ENCODE measurements at regions not wholly inside any gene's neighbourhood (a gene's known extent, or its start where the extent isn't known, plus 50 kb on each side); places are given as distances from the start of the nearest gene placed in this dataset.

- TF ChIP-seq EP300 (IDR thresholded peaks at IDR 0.05) (no peak), POLR2A (IDR thresholded peaks at IDR 0.05) (no peak)
- TF ChIP-seq, protein P1, sequence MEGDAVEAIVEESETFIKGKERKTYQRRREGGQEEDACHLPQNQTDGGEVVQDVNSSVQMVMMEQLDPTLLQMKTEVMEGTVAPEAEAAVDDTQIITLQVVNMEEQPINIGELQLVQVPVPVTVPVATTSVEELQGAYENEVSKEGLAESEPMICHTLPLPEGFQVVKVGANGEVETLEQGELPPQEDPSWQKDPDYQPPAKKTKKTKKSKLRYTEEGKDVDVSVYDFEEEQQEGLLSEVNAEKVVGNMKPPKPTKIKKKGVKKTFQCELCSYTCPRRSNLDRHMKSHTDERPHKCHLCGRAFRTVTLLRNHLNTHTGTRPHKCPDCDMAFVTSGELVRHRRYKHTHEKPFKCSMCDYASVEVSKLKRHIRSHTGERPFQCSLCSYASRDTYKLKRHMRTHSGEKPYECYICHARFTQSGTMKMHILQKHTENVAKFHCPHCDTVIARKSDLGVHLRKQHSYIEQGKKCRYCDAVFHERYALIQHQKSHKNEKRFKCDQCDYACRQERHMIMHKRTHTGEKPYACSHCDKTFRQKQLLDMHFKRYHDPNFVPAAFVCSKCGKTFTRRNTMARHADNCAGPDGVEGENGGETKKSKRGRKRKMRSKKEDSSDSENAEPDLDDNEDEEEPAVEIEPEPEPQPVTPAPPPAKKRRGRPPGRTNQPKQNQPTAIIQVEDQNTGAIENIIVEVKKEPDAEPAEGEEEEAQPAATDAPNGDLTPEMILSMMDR (IDR thresholded peaks at IDR 0.05) = no peak
Measured at GRCh38 chr5:86917117-86917579, 299.4 kb downstream of the COX7C start.
